Uterus (tissue), 3 donors: ENCODE measurements at regions not wholly inside any gene's neighbourhood (a gene's known extent, or its start where the extent isn't known, plus 50 kb on each side); places are given as distances from the start of the nearest gene placed in this dataset.

ENCODE experiments used
- DNase-seq, 2 donors: peaks; one replicate each; pipeline ENCODE4 v3.0.0-alpha.2; 2019 to 2020
- H3K27ac ChIP-seq, 2 donors: fragments of 200-600 bp; sonication (generic); 1 replicate in 1 of 2; 2 replicates in 1 of 2; pipeline ENCODE4 v1.5.1; 2016 to 2018
- H3K27me3 ChIP-seq, 2 donors: fragments of 200-600 bp; sonication (generic); one replicate each; pipeline ENCODE4 v1.5.1; 2018 to 2019; ENCODE audit warnings: control low read depth in 1 of 2
- H3K36me3 ChIP-seq, 2 donors: fragments of 200-600 bp; sonication (generic); one replicate each; pipeline ENCODE4 v1.5.1; 2019; ENCODE audit warnings: control low read depth in 1 of 2
- H3K4me1 ChIP-seq, 2 donors: fragments of 200-600 bp; sonication (generic); one replicate each; pipeline ENCODE4 v1.5.1; 2018 to 2019; ENCODE audit warnings: control low read depth in 1 of 2
- H3K4me3 ChIP-seq, 2 donors: fragments of 200-600 bp; sonication (generic); 1 replicate in 1 of 2; 2 replicates in 1 of 2; pipeline ENCODE4 v1.5.1; 2018 to 2019; ENCODE audit warnings: mild to moderate bottlenecking in 1 of 2
- H3K9me3 ChIP-seq, 2 donors: fragments of 200-600 bp; sonication (generic); one replicate each; pipeline ENCODE4 v1.5.1; 2019; ENCODE audit warnings: control low read depth in 1 of 2
- CTCF ChIP-seq, 4 experiments: fragments of 200-600 bp in 2 of 4; fragments of 450-650 bp in 2 of 4; sonication (generic) in 2 of 4; IDR thresholded peaks; one replicate each; pipeline ENCODE4 v1.5.1; 2016 to 2019; ENCODE audit warnings: antibody characterized with exemption in 4 of 4, mild to moderate bottlenecking in 2 of 4, moderate library complexity in 1 of 4
- POLR2A ChIP-seq, 2 donors: fragments of 450-650 bp; IDR thresholded peaks; one replicate each; pipeline ENCODE4 v1.6.1; 2016; ENCODE audit warnings: antibody characterized with exemption in 2 of 2, mild to moderate bottlenecking in 1 of 2, moderate library complexity in 1 of 2
- intact Hi-C: fragments of 100-400 bp; cut with DNase I; formaldehyde crosslinking; loops from one replicate; pipeline ENCODE4 v1.15.1; 2023; ENCODE audit warnings: low total_unique reads
- donor health status: DM: yes; HTN: yes; CAD: no.

GRCh38 chr1:88293691-88294190 is 390.3 kb upstream of the PKN2 start:
- Histone ChIP-seq H3K27me3 (no peaks in the 10 kb centered on the region), H3K36me3 (no peaks in the 10 kb centered on the region), H3K4me1 (no peaks in the 10 kb centered on the region), H3K4me3 (no peak overlapping the region), H3K27ac (no peak overlapping the region), H3K9me3 (no peaks in the 10 kb centered on the region)
- intact Hi-C loops, result no loop called here
- TF ChIP-seq POLR2A (IDR thresholded peaks at IDR 0.05), result no peak
- TF ChIP-seq CTCF (IDR thresholded peaks at IDR 0.05), result no peak
- DNase-seq, result no peak

- no peak overlapping the region for H3K4me3 ChIP-seq
- H3K27ac ChIP-seq, result no peak overlapping the region
- no peak for DNase-seq
- H3K36me3 ChIP-seq, result no peaks in the 10 kb centered on the region
- no peaks in the 10 kb centered on the region for H3K9me3 ChIP-seq
- intact Hi-C loops, result no loop called here
- H3K4me1 ChIP-seq, result no peaks in the 10 kb centered on the region
- TF ChIP-seq CTCF (IDR thresholded peaks at IDR 0.05) (no peak), POLR2A (IDR thresholded peaks at IDR 0.05) (no peak)
- H3K27me3 ChIP-seq, result no peaks in the 10 kb centered on the region
Measured at GRCh38 chr1:88296227-88296626, 387.8 kb upstream of the PKN2 start.

- H3K9me3 ChIP-seq, result no peaks in the 10 kb centered on the region
- intact Hi-C loops, result no loop called here
- no peak overlapping the region for H3K4me3 ChIP-seq
- no peak overlapping the region for H3K27ac ChIP-seq
- TF ChIP-seq POLR2A (IDR thresholded peaks at IDR 0.05) (no peak), CTCF (IDR thresholded peaks at IDR 0.05) (no peak)
- H3K27me3 ChIP-seq, result no peaks in the 10 kb centered on the region
- H3K4me1 ChIP-seq, result no peaks in the 10 kb centered on the region
- no peak for DNase-seq
- H3K36me3 ChIP-seq, result no peaks in the 10 kb centered on the region
Measured at GRCh38 chr1:88296642-88297041, 387.4 kb upstream of the PKN2 start.

GRCh38 chr1:88298506-88298905 is 385.6 kb upstream of the PKN2 start:
- intact Hi-C loops, result no loop called here
- no peaks in the 10 kb centered on the region for H3K36me3 ChIP-seq
- DNase-seq, result no peak
- H3K27ac ChIP-seq, result no peak overlapping the region
- no peaks in the 10 kb centered on the region for H3K27me3 ChIP-seq
- H3K4me3 ChIP-seq, result no peak overlapping the region
- H3K4me1 ChIP-seq, result no peaks in the 10 kb centered on the region
- TF ChIP-seq CTCF (IDR thresholded peaks at IDR 0.05) (no peak), POLR2A (IDR thresholded peaks at IDR 0.05) (no peak)
- no peaks in the 10 kb centered on the region for H3K9me3 ChIP-seq

- Histone ChIP-seq H3K4me3 (no peak overlapping the region), H3K4me1 (no peaks in the 10 kb centered on the region), H3K27me3 (no peaks in the 10 kb centered on the region), H3K9me3 (no peaks in the 10 kb centered on the region), H3K27ac (no peak overlapping the region), H3K36me3 (no peaks in the 10 kb centered on the region)
- intact Hi-C loops, result no loop called here
- TF ChIP-seq CTCF (IDR thresholded peaks at IDR 0.05) (no peak), POLR2A (IDR thresholded peaks at IDR 0.05) (no peak)
- DNase-seq, result no peak
Measured at GRCh38 chr1:88300752-88301263, 383.3 kb upstream of the PKN2 start.
